MM.1S (cell line): ENCODE measurements at regions not wholly inside any gene's neighbourhood (a gene's known extent, or its start where the extent isn't known, plus 50 kb on each side); places are given as distances from the start of the nearest gene placed in this dataset.

Source experiments
- DNase-seq: peaks from one replicate; pipeline ENCODE4 v3.0.0-alpha.2; 2015
- H2AFZ ChIP-seq: fragments of 300-600 bp; sonication (generic); 2 replicates; pipeline ENCODE4 v1.6.0; 2016; ENCODE audit warnings: antibody characterized with exemption, low read length
- H3F3A ChIP-seq: fragments of 300-600 bp; sonication (generic); 2 replicates; pipeline ENCODE4 v1.6.1; 2016; ENCODE audit warnings: mild to moderate bottlenecking, antibody characterized with exemption, low read length, moderate library complexity, mixed read lengths; ENCODE audit not compliant: insufficient read depth
- H3K27ac ChIP-seq: fragments of 300-600 bp; sonication (generic); 2 replicates; pipeline ENCODE4 v1.5.1; 2016; ENCODE audit warnings: mild to moderate bottlenecking, low read length
- H3K27me3 ChIP-seq: fragments of 300-600 bp; sonication (generic); replicated peaks from 2 replicates; pipeline ENCODE4 v1.6.0; 2016; ENCODE audit warnings: low read length; ENCODE audit not compliant: insufficient read depth
- H3K36me3 ChIP-seq: fragments of 300-600 bp; sonication (generic); replicated peaks from 2 replicates; pipeline ENCODE4 v1.6.1; 2016; ENCODE audit warnings: mild to moderate bottlenecking, low read length, mixed read lengths; ENCODE audit not compliant: insufficient read depth
- H3K4me1 ChIP-seq: fragments of 300-600 bp; sonication (generic); 2 replicates; pipeline ENCODE4 v1.6.1; 2016; ENCODE audit warnings: low read length, mixed read lengths
- H3K4me2 ChIP-seq: fragments of 300-600 bp; sonication (generic); 2 replicates; pipeline ENCODE4 v1.6.0; 2016; ENCODE audit warnings: low read depth, low read length
- H3K4me3 ChIP-seq: fragments of 300-600 bp; sonication (generic); 2 replicates; pipeline ENCODE4 v1.5.1; 2016; ENCODE audit warnings: low read length, mixed read lengths
- H3K79me2 ChIP-seq: fragments of 300-600 bp; sonication (generic); 2 replicates; pipeline ENCODE4 v1.6.1; 2016; ENCODE audit warnings: mixed run types, low read length, mixed read lengths
- H3K9ac ChIP-seq: fragments of 300-600 bp; sonication (generic); 2 replicates; pipeline ENCODE4 v1.6.1; 2016; ENCODE audit warnings: low read length, mixed read lengths
- H3K9me2 ChIP-seq: fragments of 300-600 bp; sonication (generic); replicated peaks from 2 replicates; pipeline ENCODE4 v1.6.1; 2016; ENCODE audit warnings: mild to moderate bottlenecking, low read length, mixed read lengths; ENCODE audit not compliant: insufficient read depth
- H3K9me3 ChIP-seq: fragments of 300-600 bp; sonication (generic); replicated peaks from 2 replicates; pipeline ENCODE4 v1.6.1; 2016; ENCODE audit warnings: mild to moderate bottlenecking, low read length, mixed read lengths; ENCODE audit not compliant: insufficient read depth
- H4K20me1 ChIP-seq: fragments of 300-600 bp; sonication (generic); 2 replicates; pipeline ENCODE4 v1.6.1; 2016; ENCODE audit warnings: mild to moderate bottlenecking, low read length, moderate library complexity, mixed read lengths; ENCODE audit not compliant: insufficient read depth
- EZH2 ChIP-seq: fragments of 300-600 bp; sonication (generic); optimal IDR thresholded peaks from 2 replicates; pipeline ENCODE3; 2017; ENCODE audit warnings: low read depth, mild to moderate bottlenecking, antibody characterized with exemption, low read length, mixed read lengths
- EZH2phosphoT487 ChIP-seq: fragments of 300-600 bp; sonication (generic); IDR thresholded peaks from 2 replicates; pipeline ENCODE4 v1.6.1; 2018; ENCODE audit warnings: antibody characterized with exemption, low read length
- TF ChIP-seq, protein P1 (sequence below): fragments of 300-600 bp; sonication (generic); IDR thresholded peaks from 2 replicates; pipeline ENCODE4 v1.5.1; 2016; ENCODE audit warnings: antibody characterized with exemption, low read length, mixed read lengths

DNA sequence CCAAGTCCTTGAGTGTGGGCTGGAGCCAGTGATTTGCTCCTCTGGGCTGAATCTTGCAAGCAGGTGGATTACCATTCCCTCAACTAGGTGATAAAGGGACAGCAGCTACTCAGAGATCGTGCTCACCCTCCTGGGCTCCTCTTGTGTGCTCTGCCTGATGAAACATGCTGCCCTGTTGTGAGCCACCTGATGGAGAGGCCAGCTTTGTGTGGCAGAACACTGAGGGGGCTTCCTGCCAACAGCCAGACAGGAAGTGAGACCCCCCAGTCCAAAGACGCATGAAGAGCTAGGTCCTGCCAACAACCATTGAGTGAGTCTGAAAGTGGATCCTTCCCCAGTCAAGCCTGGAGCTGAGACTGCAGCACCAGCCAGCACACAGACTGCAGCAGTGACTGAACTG lies 106.4 kb upstream of the IRX2 start:
- no peak for DNase-seq
- no peaks in the 10 kb centered on the region for H4K20me1 ChIP-seq
- H3K9me3 ChIP-seq = no peaks in the 10 kb centered on the region
- no peak overlapping the region for H3K9ac ChIP-seq
- no peak overlapping the region for H3K4me3 ChIP-seq
- H2AFZ ChIP-seq = no peak overlapping the region
- no peaks in the 10 kb centered on the region for H3K4me1 ChIP-seq
- H3K27me3 ChIP-seq = no peaks in the 10 kb centered on the region
- no peak overlapping the region for H3K4me2 ChIP-seq
- no peaks in the 10 kb centered on the region for H3K36me3 ChIP-seq
- H3K9me2 ChIP-seq = no peaks in the 10 kb centered on the region
- H3K79me2 ChIP-seq = no peaks in the 10 kb centered on the region
- H3F3A ChIP-seq = no peaks in the 10 kb centered on the region
- TF ChIP-seq, protein P1, sequence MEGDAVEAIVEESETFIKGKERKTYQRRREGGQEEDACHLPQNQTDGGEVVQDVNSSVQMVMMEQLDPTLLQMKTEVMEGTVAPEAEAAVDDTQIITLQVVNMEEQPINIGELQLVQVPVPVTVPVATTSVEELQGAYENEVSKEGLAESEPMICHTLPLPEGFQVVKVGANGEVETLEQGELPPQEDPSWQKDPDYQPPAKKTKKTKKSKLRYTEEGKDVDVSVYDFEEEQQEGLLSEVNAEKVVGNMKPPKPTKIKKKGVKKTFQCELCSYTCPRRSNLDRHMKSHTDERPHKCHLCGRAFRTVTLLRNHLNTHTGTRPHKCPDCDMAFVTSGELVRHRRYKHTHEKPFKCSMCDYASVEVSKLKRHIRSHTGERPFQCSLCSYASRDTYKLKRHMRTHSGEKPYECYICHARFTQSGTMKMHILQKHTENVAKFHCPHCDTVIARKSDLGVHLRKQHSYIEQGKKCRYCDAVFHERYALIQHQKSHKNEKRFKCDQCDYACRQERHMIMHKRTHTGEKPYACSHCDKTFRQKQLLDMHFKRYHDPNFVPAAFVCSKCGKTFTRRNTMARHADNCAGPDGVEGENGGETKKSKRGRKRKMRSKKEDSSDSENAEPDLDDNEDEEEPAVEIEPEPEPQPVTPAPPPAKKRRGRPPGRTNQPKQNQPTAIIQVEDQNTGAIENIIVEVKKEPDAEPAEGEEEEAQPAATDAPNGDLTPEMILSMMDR = no peak
- TF ChIP-seq EZH2phosphoT487 (no peak), EZH2 (no peak)
- H3K27ac ChIP-seq = no peak overlapping the region

DNA sequence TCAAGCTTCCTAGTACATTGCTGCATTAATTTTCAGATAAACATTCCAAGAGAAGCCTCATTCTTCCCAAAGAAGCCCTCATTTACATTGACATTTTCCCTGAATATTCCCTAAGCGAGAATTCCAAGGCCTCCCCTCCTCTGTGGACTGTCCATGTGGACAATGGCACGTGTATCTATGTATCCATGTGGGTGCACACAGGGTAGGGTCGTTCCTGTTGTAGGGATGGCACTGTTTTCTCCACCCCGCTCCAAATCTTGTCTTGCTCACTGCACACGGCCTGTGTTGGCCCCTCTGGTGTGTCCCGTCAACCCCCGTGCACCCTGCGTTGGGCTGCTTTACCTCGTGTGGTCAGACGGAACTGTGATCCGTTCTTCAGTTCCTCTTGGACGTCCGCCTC lies 104.7 kb upstream of the IRX2 start:
- no peaks in the 10 kb centered on the region for H3K9me3 ChIP-seq
- no peak overlapping the region for H3K27ac ChIP-seq
- H3K9me2 ChIP-seq = no peaks in the 10 kb centered on the region
- H3F3A ChIP-seq = no peaks in the 10 kb centered on the region
- no peaks in the 10 kb centered on the region for H3K27me3 ChIP-seq
- no peak overlapping the region for H2AFZ ChIP-seq
- no peaks in the 10 kb centered on the region for H3K4me1 ChIP-seq
- TF ChIP-seq EZH2 = no peak
- TF ChIP-seq, protein P1 = no peak
- H3K36me3 ChIP-seq = no peaks in the 10 kb centered on the region
- no peak overlapping the region for H3K9ac ChIP-seq
- no peak for DNase-seq
- H3K4me3 ChIP-seq = no peak overlapping the region
- H3K4me2 ChIP-seq = no peak overlapping the region
- no peaks in the 10 kb centered on the region for H4K20me1 ChIP-seq
- no peaks in the 10 kb centered on the region for H3K79me2 ChIP-seq

DNA sequence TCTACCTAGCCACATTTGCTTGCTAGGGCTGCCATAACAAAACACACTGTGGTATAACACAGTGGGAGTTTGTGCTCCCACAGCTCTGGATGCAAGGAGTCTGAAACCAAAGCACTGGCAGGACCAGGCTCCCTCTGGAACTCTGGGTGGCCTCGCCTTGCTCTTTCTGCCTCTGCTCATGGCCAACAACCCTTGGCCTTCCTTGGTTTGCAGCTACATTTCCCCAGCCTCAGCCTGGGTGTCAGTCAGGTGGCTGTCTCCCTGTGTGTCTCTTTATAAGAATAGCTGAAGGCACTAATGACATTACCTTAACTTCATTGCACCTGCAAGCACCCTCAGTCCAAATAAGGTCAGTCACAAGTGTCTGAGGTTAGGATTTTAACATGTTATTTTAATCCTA lies 101.0 kb upstream of the IRX2 start:
- Histone ChIP-seq H3K9me3 (no peaks in the 10 kb centered on the region), H3K4me1 (no peaks in the 10 kb centered on the region), H3K4me2 (no peak overlapping the region), H4K20me1 (no peaks in the 10 kb centered on the region), H3K9me2 (no peaks in the 10 kb centered on the region), H3K27ac (no peak overlapping the region), H2AFZ (no peak overlapping the region), H3K27me3 (no peaks in the 10 kb centered on the region), H3K4me3 (no peak overlapping the region), H3K79me2 (no peaks in the 10 kb centered on the region), H3F3A (no peaks in the 10 kb centered on the region), H3K36me3 (no peaks in the 10 kb centered on the region), H3K9ac (no peak overlapping the region)
- TF ChIP-seq EZH2 (no peak), EZH2phosphoT487 (no peak)
- TF ChIP-seq, protein P1 = no peak
- no peak for DNase-seq

DNA sequence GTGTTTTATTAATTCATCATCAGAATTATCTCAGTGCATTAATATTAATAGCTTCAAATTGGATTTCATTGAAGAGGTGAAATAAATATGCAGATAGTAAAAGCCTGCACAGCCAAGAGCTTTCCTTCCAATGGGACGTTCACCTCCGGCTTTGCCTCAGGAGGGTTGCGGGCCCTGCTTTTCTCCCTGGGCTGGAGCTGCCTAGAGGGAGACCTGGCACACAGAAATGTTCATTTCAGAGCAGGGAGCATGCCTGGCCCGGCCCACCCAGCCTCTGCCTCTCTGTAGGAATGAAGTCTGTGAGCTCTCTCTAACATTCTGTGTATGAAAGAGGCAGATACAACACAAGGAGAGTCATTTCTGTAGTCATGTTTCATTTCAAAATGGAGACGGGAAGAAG lies 100.4 kb upstream of the IRX2 start:
- Histone ChIP-seq H3K79me2 (no peaks in the 10 kb centered on the region), H3K4me1 (no peaks in the 10 kb centered on the region), H3K27me3 (no peaks in the 10 kb centered on the region), H3K4me3 (no peak overlapping the region), H3K9ac (no peak overlapping the region), H3K9me3 (no peaks in the 10 kb centered on the region), H3K4me2 (no peak overlapping the region), H3K27ac (no peak overlapping the region), H3K9me2 (no peaks in the 10 kb centered on the region), H4K20me1 (no peaks in the 10 kb centered on the region), H2AFZ (no peak overlapping the region), H3K36me3 (no peaks in the 10 kb centered on the region), H3F3A (no peaks in the 10 kb centered on the region)
- TF ChIP-seq EZH2 (no peak), EZH2phosphoT487 (no peak)
- TF ChIP-seq, protein P1 = no peak
- DNase-seq = no peak
